Brain microvascular endothelial cell (primary cell): ENCODE measurements at regions not wholly inside any gene's neighbourhood (a gene's known extent, or its start where the extent isn't known, plus 50 kb on each side); places are given as distances from the start of the nearest gene placed in this dataset.

Source experiments
- DNase-seq: peaks from one replicate; pipeline ENCODE4 v3.0.0-alpha.2; 2020
- H3K27ac ChIP-seq: fragments of 250-450 bp; sonication (Bioruptor Pico); 2 replicates; pipeline ENCODE4 v1.5.1; 2020; ENCODE audit warnings: mild to moderate bottlenecking, moderate library complexity
- H3K27me3 ChIP-seq: fragments of 250-450 bp; sonication (Bioruptor Pico); replicated peaks from 2 replicates; pipeline ENCODE4 v1.5.1; 2020; ENCODE audit warnings: mild to moderate bottlenecking
- H3K36me3 ChIP-seq: fragments of 250-450 bp; sonication (Bioruptor Pico); replicated peaks from 2 replicates; pipeline ENCODE4 v1.5.1; 2020; ENCODE audit warnings: mild to moderate bottlenecking
- H3K4me3 ChIP-seq: 2 replicates; pipeline ENCODE4 v1.5.1; 2011; ENCODE audit warnings: low read depth, mild to moderate bottlenecking, control low read depth, low read length, moderate library complexity
- in situ Hi-C: cut with HindIII; loops from 2 replicates; pipeline ENCODE4 v1.10.0; 2017; ENCODE audit warnings: low sequenced_read_pairs, low pct_ligation_motif_present
- TF ChIP-seq, protein P1 (sequence below): IDR thresholded peaks from 2 replicates; pipeline ENCODE4 v1.5.1; 2011; ENCODE audit warnings: low read depth, mild to moderate bottlenecking, moderate library complexity, low read length, control low read depth, inconsistent platforms; ENCODE audit errors: missing control alignments

GRCh38 chr15:81466741-81467140 is 92.7 kb upstream of the TMC3 start:
- DNase-seq: no peak
- TF ChIP-seq, protein P1, sequence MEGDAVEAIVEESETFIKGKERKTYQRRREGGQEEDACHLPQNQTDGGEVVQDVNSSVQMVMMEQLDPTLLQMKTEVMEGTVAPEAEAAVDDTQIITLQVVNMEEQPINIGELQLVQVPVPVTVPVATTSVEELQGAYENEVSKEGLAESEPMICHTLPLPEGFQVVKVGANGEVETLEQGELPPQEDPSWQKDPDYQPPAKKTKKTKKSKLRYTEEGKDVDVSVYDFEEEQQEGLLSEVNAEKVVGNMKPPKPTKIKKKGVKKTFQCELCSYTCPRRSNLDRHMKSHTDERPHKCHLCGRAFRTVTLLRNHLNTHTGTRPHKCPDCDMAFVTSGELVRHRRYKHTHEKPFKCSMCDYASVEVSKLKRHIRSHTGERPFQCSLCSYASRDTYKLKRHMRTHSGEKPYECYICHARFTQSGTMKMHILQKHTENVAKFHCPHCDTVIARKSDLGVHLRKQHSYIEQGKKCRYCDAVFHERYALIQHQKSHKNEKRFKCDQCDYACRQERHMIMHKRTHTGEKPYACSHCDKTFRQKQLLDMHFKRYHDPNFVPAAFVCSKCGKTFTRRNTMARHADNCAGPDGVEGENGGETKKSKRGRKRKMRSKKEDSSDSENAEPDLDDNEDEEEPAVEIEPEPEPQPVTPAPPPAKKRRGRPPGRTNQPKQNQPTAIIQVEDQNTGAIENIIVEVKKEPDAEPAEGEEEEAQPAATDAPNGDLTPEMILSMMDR: no peak
- no peaks in the 10 kb centered on the region for H3K36me3 ChIP-seq
- H3K4me3 ChIP-seq: no peak overlapping the region
- no peaks in the 10 kb centered on the region for H3K27me3 ChIP-seq
- in situ Hi-C loops: no loop called here
- H3K27ac ChIP-seq: no peak overlapping the region

DNA sequence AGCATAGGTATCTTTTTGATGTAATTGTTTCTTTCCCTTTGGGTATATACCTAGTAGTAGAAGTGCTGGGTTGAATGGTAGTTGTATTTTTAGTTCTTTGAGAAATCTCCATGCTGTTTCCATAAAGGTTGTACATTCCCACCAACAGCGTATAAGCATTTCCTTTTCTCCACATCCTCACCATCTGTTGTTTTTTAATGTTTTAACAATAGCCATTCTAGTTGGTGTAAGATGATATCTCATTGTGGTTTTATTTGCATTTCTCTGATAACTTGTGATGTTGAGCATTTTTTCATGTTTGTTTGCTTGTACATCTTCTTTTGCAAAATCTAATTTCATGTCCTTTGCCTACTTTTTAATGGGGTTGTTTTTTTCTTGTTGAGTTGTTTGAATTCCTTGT is 80.0 kb upstream of the TMC3 start:
- H3K27me3 ChIP-seq: no peaks in the 10 kb centered on the region
- in situ Hi-C loops: no loop called here
- no peak for DNase-seq
- TF ChIP-seq, protein P1: no peak
- no peak overlapping the region for H3K27ac ChIP-seq
- H3K4me3 ChIP-seq: no peak overlapping the region
- no peaks in the 10 kb centered on the region for H3K36me3 ChIP-seq

DNA sequence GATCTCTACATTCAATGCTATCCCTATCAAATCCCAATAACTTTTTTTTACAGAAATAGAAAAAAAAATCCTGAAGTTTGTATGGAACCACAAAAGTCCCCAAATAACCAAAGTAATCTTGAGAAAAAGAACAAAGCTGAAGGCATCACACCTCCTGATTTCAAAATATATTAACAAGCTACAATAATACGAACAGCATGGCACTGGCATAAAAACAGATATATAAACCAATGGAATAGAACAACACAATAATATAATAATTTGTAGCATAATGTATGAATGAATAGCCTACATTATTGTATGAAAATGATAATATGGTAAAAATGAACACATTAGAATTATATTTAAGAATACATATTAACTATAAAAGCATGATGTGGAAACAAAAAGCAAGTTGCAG is 76.7 kb upstream of the TMC3 start:
- no peak for DNase-seq
- in situ Hi-C loops: no loop called here

DNA sequence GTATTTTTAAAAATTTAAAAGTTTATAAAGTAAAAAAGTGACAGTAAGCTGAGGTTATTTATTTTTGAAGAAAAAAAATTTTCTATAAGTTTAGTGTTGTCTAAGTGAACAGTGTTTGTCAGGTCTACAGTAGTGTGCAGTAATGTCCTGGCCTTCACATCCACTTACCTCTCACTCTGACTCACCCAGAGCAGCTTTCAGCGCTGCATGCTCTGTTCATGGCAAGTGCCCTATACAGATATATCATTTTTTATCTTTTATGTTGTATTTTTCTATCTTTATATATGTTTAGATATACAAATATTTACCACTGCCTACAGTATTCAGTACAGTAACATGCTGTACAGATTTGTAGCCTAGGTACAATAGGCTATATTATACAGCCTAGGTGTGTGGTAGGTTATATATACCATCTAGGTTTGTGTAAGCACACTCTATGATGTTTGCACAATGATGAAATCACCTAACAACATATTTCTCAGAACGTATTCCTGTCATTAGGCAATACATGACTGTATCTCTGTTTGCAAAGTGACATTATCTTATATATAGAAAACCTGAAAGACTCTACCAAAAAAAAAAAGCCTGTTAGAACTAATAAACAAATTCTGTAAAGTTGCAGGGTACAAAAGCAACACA is 75.9 kb upstream of the TMC3 start:
- Histone ChIP-seq H3K4me3 (no peak overlapping the region), H3K36me3 (no peaks in the 10 kb centered on the region), H3K27me3 (no peaks in the 10 kb centered on the region), H3K27ac (no peak overlapping the region)
- in situ Hi-C loops: no loop called here
- TF ChIP-seq, protein P1: no peak
- no peak for DNase-seq

More for the DNA sequence above, 76.7 kb upstream of the TMC3 start:
- Histone ChIP-seq H3K4me3 (no peak overlapping the region), H3K36me3 (no peaks in the 10 kb centered on the region), H3K27me3 (no peaks in the 10 kb centered on the region), H3K27ac (no peak overlapping the region)
- TF ChIP-seq, protein P1: no peak

DNA sequence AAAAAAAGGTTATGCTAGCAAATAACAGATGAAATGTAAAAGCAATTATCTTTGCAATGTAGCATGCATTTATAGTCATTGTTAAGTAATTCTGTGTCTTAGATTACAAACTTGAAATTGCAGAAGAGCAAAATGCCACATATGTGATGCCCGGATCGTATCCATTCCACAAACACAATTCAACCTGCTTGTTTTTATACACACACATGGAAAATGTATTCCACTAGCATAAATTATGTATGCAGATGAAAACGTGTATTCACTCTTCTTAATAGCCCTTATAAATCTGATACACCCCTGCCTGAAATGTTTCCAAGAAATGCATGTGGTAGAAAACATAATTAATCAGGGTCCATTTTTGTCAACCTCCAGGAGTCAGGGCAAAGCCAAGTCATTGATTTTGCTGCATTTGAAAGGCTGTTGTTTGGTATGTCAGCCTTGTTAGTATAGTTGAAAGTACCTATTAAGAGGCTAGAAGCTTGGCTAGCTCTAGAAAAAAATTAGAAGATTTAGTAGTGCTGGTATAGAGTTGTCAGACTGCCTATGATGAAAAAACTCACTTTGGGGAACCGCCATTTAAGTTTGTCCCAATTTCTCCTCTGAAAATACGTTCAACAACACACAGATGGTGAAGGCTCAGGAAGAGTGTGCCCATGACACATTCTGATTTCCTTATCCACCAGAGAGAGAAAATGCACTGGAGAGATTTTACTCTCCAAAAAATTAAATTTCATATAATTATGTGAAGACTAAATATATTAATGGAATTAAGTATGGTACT is 69.2 kb upstream of the TMC3 start:
- in situ Hi-C loops: no loop called here
- DNase-seq: no peak
- H3K27ac ChIP-seq: no peak overlapping the region
- TF ChIP-seq, protein P1: no peak
- no peaks in the 10 kb centered on the region for H3K36me3 ChIP-seq
- H3K27me3 ChIP-seq: no peaks in the 10 kb centered on the region
- no peak overlapping the region for H3K4me3 ChIP-seq
